H9 (cell line): ENCODE measurements at regions not wholly inside any gene's neighbourhood (a gene's known extent, or its start where the extent isn't known, plus 50 kb on each side); places are given as distances from the start of the nearest gene placed in this dataset.

Experiments
- DNase-seq: peaks from one replicate; pipeline ENCODE4 v3.0.0-alpha.2; 2017
- H2AFZ ChIP-seq: one replicate; pipeline ENCODE4 v1.6.1; 2013; ENCODE audit warnings: mild to moderate bottlenecking, low read length, control low read depth, moderate library complexity
- H2AK5ac ChIP-seq: 2 replicates; pipeline ENCODE4 v1.6.1; 2013; ENCODE audit warnings: low read length, control low read depth, mixed read lengths; ENCODE audit not compliant: insufficient read length
- H2BK120ac ChIP-seq: one replicate; pipeline ENCODE4 v1.6.1; 2013; ENCODE audit warnings: low read depth, mild to moderate bottlenecking, low read length, control low read depth, inconsistent platforms; ENCODE audit not compliant: poor library complexity, severe bottlenecking
- H2BK12ac ChIP-seq: 2 replicates; pipeline ENCODE4 v1.6.1; 2013; ENCODE audit warnings: low read length, control low read depth, mixed read lengths, low read depth; ENCODE audit not compliant: insufficient read length
- H2BK15ac ChIP-seq: 2 replicates; pipeline ENCODE4 v1.6.1; 2013; ENCODE audit warnings: low read depth, low read length, control low read depth
- H2BK20ac ChIP-seq: one replicate; pipeline ENCODE4 v1.6.1; 2013; ENCODE audit warnings: low read depth, mild to moderate bottlenecking, low read length, control low read depth, inconsistent platforms; ENCODE audit not compliant: poor library complexity, severe bottlenecking
- H2BK5ac ChIP-seq: 2 replicates; pipeline ENCODE4 v1.6.1; 2013; ENCODE audit warnings: low read length, control low read depth, mixed read lengths; ENCODE audit not compliant: insufficient read length
- H3K14ac ChIP-seq: 2 replicates; pipeline ENCODE4 v1.6.1; 2013; ENCODE audit warnings: low read length, control low read depth; ENCODE audit not compliant: insufficient read depth
- H3K18ac ChIP-seq: 2 replicates; pipeline ENCODE4 v1.6.1; 2013; ENCODE audit warnings: low read depth, mild to moderate bottlenecking, mixed read lengths, low read length, control low read depth; ENCODE audit not compliant: insufficient read length
- H3K23ac ChIP-seq: 2 replicates; pipeline ENCODE4 v1.6.1; 2013; ENCODE audit warnings: low read length, control low read depth, mixed read lengths, low read depth; ENCODE audit not compliant: insufficient read length
- H3K23me2 ChIP-seq: 2 replicates; pipeline ENCODE4 v1.6.1; 2013; ENCODE audit warnings: low read depth, mild to moderate bottlenecking, mixed read lengths, low read length, control low read depth; ENCODE audit not compliant: insufficient read length, poor library complexity, severe bottlenecking
- H3K27ac ChIP-seq: 2 replicates; pipeline ENCODE4 v1.5.1; 2013; ENCODE audit warnings: low read length, control low read depth, mixed read lengths, low read depth; ENCODE audit not compliant: insufficient read length
- H3K27me3 ChIP-seq: 2 replicates; pipeline ENCODE4 v1.6.1; 2013; ENCODE audit warnings: low read length, control low read depth, inconsistent platforms; ENCODE audit not compliant: insufficient read depth
- H3K4ac ChIP-seq: 2 replicates; pipeline ENCODE4 v1.6.1; 2013; ENCODE audit warnings: low read depth, mild to moderate bottlenecking, control low read depth, inconsistent platforms, low read length, moderate library complexity
- H3K4me1 ChIP-seq: 2 replicates; pipeline ENCODE4 v1.6.1; 2013; ENCODE audit warnings: low read length, control low read depth, inconsistent platforms; ENCODE audit not compliant: insufficient read depth
- H3K4me2 ChIP-seq: 2 replicates; pipeline ENCODE4 v1.6.1; 2013; ENCODE audit warnings: low read length, control low read depth, mixed read lengths; ENCODE audit not compliant: insufficient read length, insufficient read depth
- H3K56ac ChIP-seq: 2 replicates; pipeline ENCODE4 v1.6.1; 2013; ENCODE audit warnings: low read depth, mild to moderate bottlenecking, mixed read lengths, low read length, control low read depth; ENCODE audit not compliant: insufficient read length
- H3K79me1 ChIP-seq: 2 replicates; pipeline ENCODE4 v1.6.1; 2013; ENCODE audit warnings: low read depth, mild to moderate bottlenecking, moderate library complexity, low read length, control low read depth, inconsistent platforms; ENCODE audit not compliant: insufficient read depth, poor library complexity, severe bottlenecking
- H3K79me2 ChIP-seq: 2 replicates; pipeline ENCODE4 v1.6.1; 2013; ENCODE audit warnings: low read length, control low read depth, inconsistent platforms; ENCODE audit not compliant: insufficient read depth
- H3K9ac ChIP-seq: 2 replicates; pipeline ENCODE4 v1.6.1; 2013; ENCODE audit warnings: low read length, control low read depth, mixed read lengths; ENCODE audit not compliant: insufficient read length; ENCODE audit errors: extremely low read depth
- H3K9me3 ChIP-seq: one replicate; pipeline ENCODE4 v1.6.1; 2013; ENCODE audit warnings: low read depth, low read length, inconsistent platforms; ENCODE audit not compliant: control insufficient read depth
- H3T11ph ChIP-seq: one replicate; pipeline ENCODE4 v1.6.1; 2013; ENCODE audit warnings: mild to moderate bottlenecking, low read length, control low read depth, inconsistent platforms
- H4K20me1 ChIP-seq: one replicate; pipeline ENCODE4 v1.6.1; 2013; ENCODE audit not compliant: control insufficient read depth, insufficient read length, insufficient read depth
- H4K5ac ChIP-seq: 2 replicates; pipeline ENCODE4 v1.6.1; 2013; ENCODE audit warnings: low read depth, mild to moderate bottlenecking, mixed read lengths, low read length, control low read depth; ENCODE audit not compliant: insufficient read length
- H4K8ac ChIP-seq: replicated peaks from 2 replicates; pipeline ENCODE4 v1.6.1; 2013; ENCODE audit warnings: low read length, control low read depth, mixed read lengths, low read depth; ENCODE audit not compliant: insufficient read length
- H4K91ac ChIP-seq: 2 replicates; pipeline ENCODE4 v1.6.1; 2013; ENCODE audit warnings: low read depth, mild to moderate bottlenecking, moderate library complexity, mixed read lengths, low read length, control low read depth; ENCODE audit not compliant: insufficient read length
- H3K27ac Mint-ChIP-seq, 3 experiments: 2 replicates in 2 of 3; 3 replicates in 1 of 3; pipeline ENCODE4 v1.8.0; 2020 to 2021; ENCODE audit warnings: mixed read lengths in 3 of 3, mild to moderate bottlenecking in 1 of 3, moderate library complexity in 1 of 3
- H3K27me3 Mint-ChIP-seq: 2 replicates; pipeline ENCODE4 v1.8.0; 2021; ENCODE audit warnings: low read depth, mild to moderate bottlenecking, moderate library complexity, mixed read lengths
- H3K36me3 Mint-ChIP-seq, 3 experiments: 2 replicates in 2 of 3; 3 replicates in 1 of 3; pipeline ENCODE4 v1.8.0; 2020 to 2021; ENCODE audit warnings: low read depth in 3 of 3, mixed read lengths in 3 of 3; ENCODE audit not compliant: insufficient read depth in 1 of 3
- H3K4me1 Mint-ChIP-seq, 2 experiments: 2 replicates each; pipeline ENCODE4 v1.8.0; 2020; ENCODE audit warnings: mixed read lengths in 2 of 2
- H3K4me3 Mint-ChIP-seq, 2 experiments: 2 replicates in 1 of 2; 3 replicates in 1 of 2; pipeline ENCODE4 v1.8.0; 2020 to 2021; ENCODE audit warnings: mild to moderate bottlenecking in 2 of 2, mixed read lengths in 2 of 2, moderate library complexity in 1 of 2
- H3K9me3 Mint-ChIP-seq, 2 experiments: 2 replicates in 1 of 2; 3 replicates in 1 of 2; pipeline ENCODE4 v1.8.0; 2020; ENCODE audit warnings: mild to moderate bottlenecking in 2 of 2, mixed read lengths in 2 of 2, moderate library complexity in 1 of 2
- CTCF ChIP-seq: fragments of 200-600 bp; sonication (generic); conservative IDR thresholded peaks from 3 replicates; pipeline ENCODE4 v1.8.0; 2021; ENCODE audit warnings: antibody characterized with exemption, mild to moderate bottlenecking
- WGBS: extraction: QIAGEN DNeasy Blood & Tissue Kit; methylation state at CpG from one replicate; pipeline ENCODE4 v1.1.7; 2013; ENCODE audit warnings: missing lambda C conversion rate, low lambda C conversion rate, mixed read lengths; ENCODE audit not compliant: insufficient read length; ENCODE audit errors: extremely low coverage; 5-methylcytosine and 5-hydroxymethylcytosine counted together

GRCh38 chr2:152260939-152261338 is 74.0 kb upstream of the FMNL2 start:
- H3K9ac ChIP-seq = no peak overlapping the region
- Mint-ChIP-seq H3K4me1 (no peaks in the 10 kb centered on the region), H3K27me3 (no peaks in the 10 kb centered on the region), H3K27ac (no peak overlapping the region), H3K4me3 (no peak overlapping the region), H3K9me3 (peaks cover 6 to 8% of the 10 kb centered on the region in 2 experiments; a peak in 4 of 5 replicates), H3K36me3 (peaks cover 0 to 4% (median 0%) of the 10 kb centered on the region in 3 experiments; a peak in 1 of 7 replicates)
- no peak overlapping the region for H3K27ac ChIP-seq
- H3K14ac ChIP-seq = no peak overlapping the region
- H4K5ac ChIP-seq = no peak overlapping the region
- no peak overlapping the region for H2BK5ac ChIP-seq
- H3K79me1 ChIP-seq = no peaks in the 10 kb centered on the region
- no peak overlapping the region for H3K56ac ChIP-seq
- no peak overlapping the region for H4K91ac ChIP-seq
- no peaks in the 10 kb centered on the region for H3K27me3 ChIP-seq
- no peaks in the 10 kb centered on the region for H3K23me2 ChIP-seq
- H2BK12ac ChIP-seq = no peak overlapping the region
- no peaks in the 10 kb centered on the region for H4K20me1 ChIP-seq
- H3K4me1 ChIP-seq = no peaks in the 10 kb centered on the region
- no peaks in the 10 kb centered on the region for H3K9me3 ChIP-seq
- no peaks in the 10 kb centered on the region for H3K79me2 ChIP-seq
- no peak for TF ChIP-seq CTCF
- H2BK20ac ChIP-seq = no peak overlapping the region
- H2BK15ac ChIP-seq = no peak overlapping the region
- H3T11ph ChIP-seq = no peak overlapping the region
- H3K18ac ChIP-seq = no peak overlapping the region
- no peak overlapping the region for H2AK5ac ChIP-seq
- whole genome bisulfite sequencing = no CpG with 5 or more reads among the region's 4 CpGs
- no peak overlapping the region for H2BK120ac ChIP-seq
- H4K8ac ChIP-seq = no peak overlapping the region
- H3K4me2 ChIP-seq = no peak overlapping the region
- no peak overlapping the region for H2AFZ ChIP-seq
- H3K23ac ChIP-seq = no peak overlapping the region
- H3K4ac ChIP-seq = no peak overlapping the region
- DNase-seq = no peak
